Activated CD8-positive, alpha-beta memory T cell treated with anti-CD3 and anti-CD28 coated beads, Interleukin-2, amount 10 ng/mL, durations not matched to agents 7 days and 5 days (primary cell): ENCODE measurements at regions not wholly inside any gene's neighbourhood (a gene's known extent, or its start where the extent isn't known, plus 50 kb on each side); places are given as distances from the start of the nearest gene placed in this dataset.

Experiments
- ATAC-seq: fragments of 150-1000 bp; cut with Tn5 transposase; one replicate; pipeline ENCODE4 v1.10.0; 2021; ENCODE audit warnings: moderate library complexity
- CTCF ChIA-PET: fragments of 350-600 bp; sonication (Branson Sonifier 250); formaldehyde crosslinking; loops from one replicate; lab custom pipeline; 2021; ENCODE audit warnings: antibody characterized with exemption; lab: Charles Lee
- DNase-seq: peaks from one replicate; pipeline ENCODE4 v3.0.0-alpha.2; 2020
- H3K27ac Mint-ChIP-seq: one replicate; pipeline ENCODE4 v1.8.0; 2021; ENCODE audit warnings: mild to moderate bottlenecking, mixed read lengths
- H3K27me3 Mint-ChIP-seq: one replicate; pipeline ENCODE4 v1.8.0; 2021; ENCODE audit warnings: mixed read lengths
- H3K36me3 Mint-ChIP-seq: one replicate; pipeline ENCODE4 v1.8.0; 2021; ENCODE audit warnings: mild to moderate bottlenecking, mixed read lengths
- H3K4me1 Mint-ChIP-seq: one replicate; pipeline ENCODE4 v1.8.0; 2021; ENCODE audit warnings: mixed read lengths
- H3K4me3 Mint-ChIP-seq: one replicate; pipeline ENCODE4 v1.8.0; 2021; ENCODE audit warnings: mild to moderate bottlenecking, moderate library complexity, mixed read lengths
- H3K9me3 Mint-ChIP-seq: one replicate; pipeline ENCODE4 v1.8.0; 2022; ENCODE audit warnings: low read depth, mixed read lengths

DNA sequence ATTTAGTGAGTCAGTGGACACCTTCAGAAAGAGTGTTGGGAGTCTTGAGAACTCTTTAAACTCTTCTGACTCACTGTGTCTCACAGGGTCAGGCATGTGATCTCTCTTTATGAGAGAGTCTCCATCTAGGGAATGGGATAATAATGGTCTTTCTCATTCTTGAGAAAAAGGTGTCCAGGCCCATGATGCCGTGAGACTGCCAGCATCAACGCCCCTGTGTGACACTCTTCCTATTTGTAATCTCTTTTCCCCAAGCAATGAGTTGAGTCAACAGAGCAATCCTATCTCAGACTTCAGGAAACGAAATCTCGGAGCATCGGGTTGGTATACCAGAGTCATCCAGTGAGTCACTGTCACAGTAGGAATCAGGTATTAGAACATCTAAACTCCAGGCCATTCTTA is 82.3 kb upstream of the BMP2 start:
- no peaks in the 10 kb centered on the region for H3K27me3 Mint-ChIP-seq
- DNase-seq (no peak), ATAC-seq (no peak)
- H3K4me3 Mint-ChIP-seq, result no peak overlapping the region
- H3K9me3 Mint-ChIP-seq, result no peaks in the 10 kb centered on the region
- H3K27ac Mint-ChIP-seq, result no peak overlapping the region
- no peaks in the 10 kb centered on the region for H3K36me3 Mint-ChIP-seq
- CTCF ChIA-PET, result no interaction called here
- no peaks in the 10 kb centered on the region for H3K4me1 Mint-ChIP-seq

DNA sequence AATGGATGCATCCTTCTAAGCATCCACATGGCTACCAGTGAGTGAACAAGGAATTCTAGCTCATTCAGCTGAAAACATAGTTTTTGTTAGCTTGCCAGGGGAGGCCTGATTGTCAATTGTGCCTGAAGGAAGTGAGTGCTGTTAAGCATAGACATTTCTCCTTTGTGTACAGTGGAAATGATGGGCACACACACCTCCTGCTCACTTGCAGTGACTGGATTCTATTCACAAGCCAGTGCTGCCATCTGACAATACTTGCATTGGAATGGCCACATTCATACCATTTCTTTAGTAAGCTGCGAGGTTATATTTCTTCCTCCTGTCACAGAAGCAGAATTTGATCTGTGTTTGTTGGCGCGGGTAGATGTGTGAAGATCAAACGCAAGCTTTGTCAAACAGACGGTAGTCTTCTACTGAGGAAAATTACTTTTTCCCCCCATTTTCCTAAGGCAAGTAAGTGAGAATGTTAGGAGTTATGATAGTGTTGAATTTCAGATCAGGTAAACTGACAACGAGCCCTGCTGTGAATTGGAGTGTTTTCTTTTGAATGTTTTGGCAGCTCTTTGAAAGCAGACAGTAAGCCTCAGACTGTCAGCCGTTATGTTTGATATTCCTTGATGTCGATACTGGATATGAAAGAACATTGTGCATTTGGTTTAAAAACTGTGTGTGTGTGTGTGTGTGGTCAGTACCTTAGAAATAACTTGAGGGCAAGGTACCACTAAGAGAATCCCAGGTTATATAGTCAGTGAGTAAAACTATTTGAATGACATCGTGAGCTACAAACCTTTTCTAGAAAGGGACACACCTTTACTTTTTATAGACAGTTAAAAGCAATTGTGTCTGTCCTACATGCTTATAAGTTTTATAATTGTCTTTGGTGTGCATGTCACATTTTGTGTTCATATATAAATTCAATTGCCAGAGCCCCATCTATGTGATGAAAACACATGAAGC is 84.2 kb upstream of the BMP2 start:
- CTCF ChIA-PET, result no interaction called here
- Mint-ChIP-seq H3K9me3 (no peaks in the 10 kb centered on the region), H3K27me3 (no peaks in the 10 kb centered on the region), H3K4me1 (no peaks in the 10 kb centered on the region), H3K4me3 (no peak overlapping the region), H3K27ac (no peak overlapping the region), H3K36me3 (no peaks in the 10 kb centered on the region)
- DNase-seq, result no peak
- ATAC-seq, result no peak

DNA sequence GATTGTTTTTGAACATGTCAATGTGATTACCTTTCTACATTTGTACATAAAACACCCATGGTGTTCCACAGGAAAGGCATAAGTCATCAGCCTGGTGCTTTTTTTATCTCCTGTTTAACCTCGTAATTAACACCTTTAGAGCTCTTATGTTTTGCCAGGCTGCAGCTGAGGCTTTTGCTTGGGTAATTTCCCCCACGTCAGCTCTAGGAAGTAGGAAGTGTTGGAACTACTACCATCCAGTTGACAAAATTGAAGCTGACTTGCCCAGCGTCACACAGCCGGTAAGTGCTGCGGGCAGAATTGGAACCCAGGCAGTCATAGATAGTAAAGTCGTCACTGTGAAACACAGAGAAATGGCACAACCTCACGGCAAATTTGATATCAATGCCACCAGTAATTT is 86.6 kb upstream of the BMP2 start:
- Mint-ChIP-seq H3K27me3 (no peaks in the 10 kb centered on the region), H3K9me3 (no peaks in the 10 kb centered on the region), H3K4me3 (no peak overlapping the region), H3K27ac (no peak overlapping the region), H3K4me1 (no peaks in the 10 kb centered on the region), H3K36me3 (no peaks in the 10 kb centered on the region)
- CTCF ChIA-PET, result no interaction called here
- ATAC-seq, result no peak
- no peak for DNase-seq

DNA sequence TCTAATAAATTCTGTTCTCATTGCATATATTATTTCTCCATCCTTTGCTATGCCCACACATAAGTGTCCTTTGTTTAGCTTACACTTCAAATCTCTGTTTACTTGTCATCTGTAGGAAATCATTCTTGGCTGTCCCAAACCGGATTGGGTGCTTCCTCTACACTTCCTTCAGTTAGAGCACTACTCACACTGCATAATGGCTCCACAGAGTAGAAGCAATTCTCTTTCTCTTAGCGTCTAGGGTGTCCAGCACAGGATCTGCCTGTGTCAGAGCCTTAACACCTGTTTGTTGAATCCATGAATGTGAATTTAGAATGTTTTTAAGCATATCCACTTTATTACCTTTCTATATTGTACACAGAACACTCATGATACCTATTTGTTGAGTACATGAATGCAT is 87.0 kb upstream of the BMP2 start:
- Mint-ChIP-seq H3K27ac (no peak overlapping the region), H3K27me3 (no peaks in the 10 kb centered on the region), H3K9me3 (peaks cover 3% of the 10 kb centered on the region), H3K36me3 (no peaks in the 10 kb centered on the region), H3K4me3 (no peak overlapping the region), H3K4me1 (no peaks in the 10 kb centered on the region)
- DNase-seq (no peak), ATAC-seq (no peak)
- CTCF ChIA-PET, result no interaction called here

DNA sequence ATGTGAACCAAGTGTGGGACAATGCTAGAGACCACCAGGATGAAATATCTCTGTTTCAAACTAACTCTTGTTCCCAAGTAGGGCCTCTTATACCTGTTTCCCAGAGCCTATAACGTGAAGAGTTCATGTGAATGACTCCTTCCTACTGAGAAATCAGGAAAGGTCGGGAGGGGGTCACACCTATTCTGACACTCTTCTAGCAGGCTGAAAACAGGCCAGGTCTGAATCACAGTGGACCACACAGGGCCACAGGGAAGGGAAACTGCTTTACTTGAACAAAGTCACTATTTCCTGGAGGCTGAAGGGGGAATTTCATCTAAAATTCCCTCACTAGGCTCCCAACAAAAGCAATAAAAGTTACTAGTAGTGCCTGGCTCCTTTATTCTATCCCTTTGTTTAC is 88.4 kb upstream of the BMP2 start:
- Mint-ChIP-seq H3K27me3 (no peaks in the 10 kb centered on the region), H3K9me3 (peaks cover 3% of the 10 kb centered on the region), H3K4me3 (no peak overlapping the region), H3K4me1 (no peaks in the 10 kb centered on the region), H3K27ac (no peak overlapping the region), H3K36me3 (no peaks in the 10 kb centered on the region)
- no peak for DNase-seq
- no peak for ATAC-seq
- CTCF ChIA-PET, result no interaction called here

DNA sequence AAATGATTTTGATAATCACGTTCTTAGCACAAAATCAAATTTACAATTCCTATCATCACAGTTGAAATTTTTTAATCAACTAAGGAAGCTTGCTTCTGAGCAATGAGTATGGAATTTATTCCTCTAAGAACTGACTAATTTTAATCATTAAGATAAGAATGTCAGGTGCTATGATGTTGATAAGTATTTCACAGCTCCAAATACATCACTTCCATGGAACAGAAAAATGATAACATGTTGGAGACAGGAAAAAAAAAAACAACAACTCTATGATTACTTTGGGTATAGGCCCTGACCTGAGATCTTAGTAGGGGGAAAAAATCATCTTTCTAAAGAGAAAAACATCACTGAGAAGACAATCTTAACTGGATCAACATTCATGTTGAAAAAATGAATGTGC is 89.4 kb upstream of the BMP2 start:
- CTCF ChIA-PET, result no interaction called here
- H3K4me3 Mint-ChIP-seq, result no peak overlapping the region
- no peak overlapping the region for H3K27ac Mint-ChIP-seq
- H3K4me1 Mint-ChIP-seq, result no peaks in the 10 kb centered on the region
- DNase-seq (no peak), ATAC-seq (no peak)
- H3K27me3 Mint-ChIP-seq, result no peaks in the 10 kb centered on the region
- H3K36me3 Mint-ChIP-seq, result no peaks in the 10 kb centered on the region
- H3K9me3 Mint-ChIP-seq, result peaks cover 5% of the 10 kb centered on the region

DNA sequence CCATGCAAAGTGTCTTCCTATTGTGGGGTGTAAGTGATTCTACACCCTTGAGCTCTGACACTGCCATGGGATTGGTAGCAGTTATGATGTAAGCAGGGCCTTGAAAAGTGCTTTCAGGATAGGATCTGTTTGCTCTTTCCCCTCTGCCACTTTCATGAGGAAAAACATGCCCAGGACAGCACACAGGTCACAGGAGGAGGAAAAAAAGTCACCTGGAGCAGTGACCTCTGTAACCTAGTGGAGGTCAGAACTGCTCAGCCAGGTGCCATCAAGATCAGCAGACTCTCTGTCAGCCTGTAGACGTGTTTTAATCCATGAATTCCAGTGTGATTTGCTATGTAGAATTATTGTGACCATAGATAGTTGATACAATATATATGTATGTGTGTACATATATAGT is 92.7 kb upstream of the BMP2 start:
- DNase-seq (no peak), ATAC-seq (no peak)
- H3K4me3 Mint-ChIP-seq, result no peak overlapping the region
- no peaks in the 10 kb centered on the region for H3K27me3 Mint-ChIP-seq
- peaks cover 6% of the 10 kb centered on the region for H3K9me3 Mint-ChIP-seq
- H3K36me3 Mint-ChIP-seq, result no peaks in the 10 kb centered on the region
- CTCF ChIA-PET, result no interaction called here
- H3K27ac Mint-ChIP-seq, result no peak overlapping the region
- H3K4me1 Mint-ChIP-seq, result no peaks in the 10 kb centered on the region

DNA sequence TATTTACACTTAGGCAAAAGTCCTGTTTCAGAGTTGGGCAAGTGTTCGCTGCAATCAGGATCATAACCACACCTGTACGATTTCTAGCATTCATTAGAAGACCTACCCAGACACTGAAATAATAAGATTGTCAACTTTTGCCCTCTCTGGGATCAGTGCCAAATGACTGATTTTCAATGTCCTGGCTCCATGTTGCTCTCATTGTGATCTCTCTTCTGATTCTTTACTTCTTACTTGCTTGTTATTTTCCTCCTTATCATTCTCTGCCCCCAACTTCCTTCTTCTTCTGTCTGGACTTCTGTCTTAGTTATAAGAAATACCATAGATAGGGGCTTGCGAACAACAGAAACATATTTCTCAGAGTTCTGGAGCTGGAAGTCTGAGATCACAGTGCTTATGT is 94.4 kb upstream of the BMP2 start:
- CTCF ChIA-PET, result no interaction called here
- H3K4me1 Mint-ChIP-seq, result no peaks in the 10 kb centered on the region
- H3K27ac Mint-ChIP-seq, result no peak overlapping the region
- H3K36me3 Mint-ChIP-seq, result no peaks in the 10 kb centered on the region
- ATAC-seq (no peak), DNase-seq (no peak)
- H3K4me3 Mint-ChIP-seq, result no peak overlapping the region
- no peaks in the 10 kb centered on the region for H3K27me3 Mint-ChIP-seq
- H3K9me3 Mint-ChIP-seq, result peaks cover 6% of the 10 kb centered on the region

DNA sequence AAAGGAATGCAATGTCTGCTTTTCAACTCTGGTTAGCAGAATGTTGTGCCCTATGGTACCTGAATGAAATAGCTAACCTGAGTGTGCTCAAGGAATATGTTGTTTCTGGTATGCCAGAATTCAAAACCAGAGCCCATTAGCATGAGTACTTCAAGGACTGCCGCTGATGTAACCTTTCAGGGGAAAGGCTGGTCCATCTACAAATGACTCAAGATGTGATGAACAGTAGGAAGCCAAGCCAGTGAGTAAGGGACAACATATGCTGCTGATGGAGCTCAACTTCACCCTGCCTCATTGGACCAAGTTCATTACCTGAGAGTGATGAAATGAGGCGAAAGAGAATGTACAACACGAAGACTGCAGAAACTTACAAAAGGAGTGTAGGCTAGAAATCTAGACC is 95.7 kb upstream of the BMP2 start:
- H3K9me3 Mint-ChIP-seq, result peaks cover 6% of the 10 kb centered on the region
- ATAC-seq (no peak), DNase-seq (no peak)
- no peak overlapping the region for H3K4me3 Mint-ChIP-seq
- no peaks in the 10 kb centered on the region for H3K4me1 Mint-ChIP-seq
- H3K27me3 Mint-ChIP-seq, result no peaks in the 10 kb centered on the region
- no peaks in the 10 kb centered on the region for H3K36me3 Mint-ChIP-seq
- no peak overlapping the region for H3K27ac Mint-ChIP-seq
- CTCF ChIA-PET, result no interaction called here

DNA sequence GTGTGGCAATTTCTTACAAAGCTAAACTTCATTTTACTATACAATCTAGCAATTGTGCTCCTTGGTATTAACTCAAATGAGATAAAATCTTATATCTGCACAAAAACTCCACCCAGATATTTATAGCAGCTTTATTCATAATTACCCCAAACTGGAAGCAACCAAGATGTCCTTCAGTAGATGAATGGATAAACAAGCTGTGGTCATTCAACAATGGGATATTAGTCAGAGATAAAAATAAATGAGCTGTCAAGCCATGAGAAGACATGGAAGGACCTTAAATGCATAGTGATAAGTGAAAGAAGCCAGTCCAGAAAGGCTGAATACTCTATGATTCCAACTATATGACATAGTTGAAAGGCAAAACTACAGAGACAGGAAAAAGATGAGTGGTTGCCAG is 98.9 kb upstream of the BMP2 start:
- no peaks in the 10 kb centered on the region for H3K36me3 Mint-ChIP-seq
- no peak overlapping the region for H3K27ac Mint-ChIP-seq
- H3K4me1 Mint-ChIP-seq, result no peaks in the 10 kb centered on the region
- ATAC-seq, result no peak
- no peak for DNase-seq
- CTCF ChIA-PET, result no interaction called here
- no peak overlapping the region for H3K4me3 Mint-ChIP-seq
- no peaks in the 10 kb centered on the region for H3K27me3 Mint-ChIP-seq
- H3K9me3 Mint-ChIP-seq, result peaks cover 4% of the 10 kb centered on the region

DNA sequence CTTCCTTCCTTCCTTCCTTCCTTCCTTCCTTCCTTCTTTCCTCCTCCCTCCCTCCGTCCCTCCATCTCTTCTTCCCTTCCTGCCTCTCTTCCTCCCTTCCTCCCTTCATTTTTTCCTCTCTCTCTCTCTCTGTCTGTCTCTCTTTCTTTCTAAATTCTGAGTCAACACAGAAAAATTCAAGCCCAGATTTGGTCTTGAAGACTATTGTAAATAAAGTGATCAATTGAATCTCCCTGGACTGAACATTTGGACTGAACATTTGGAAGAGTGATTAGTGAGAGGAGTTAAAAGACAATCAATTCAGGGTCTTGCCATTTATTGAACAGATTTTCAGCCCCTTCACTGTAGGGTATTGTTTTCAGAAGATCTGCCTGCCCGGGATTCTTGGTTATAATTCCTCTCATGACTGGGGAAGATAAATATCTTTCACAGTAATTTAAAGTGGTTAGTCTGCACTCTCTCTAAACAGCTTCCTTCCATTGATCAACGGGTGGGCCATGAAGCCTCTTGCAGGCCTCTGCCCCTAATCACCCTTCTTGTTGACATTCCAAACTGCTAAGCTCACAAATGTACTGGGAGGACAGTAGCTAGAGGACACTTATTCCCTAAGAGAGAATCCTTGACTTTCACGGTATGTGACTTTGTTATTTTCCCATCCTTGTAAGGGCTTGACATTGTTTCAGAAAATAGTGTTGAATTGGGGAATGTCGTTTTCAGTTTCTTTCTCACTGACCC is 101.7 kb upstream of the BMP2 start:
- H3K36me3 Mint-ChIP-seq, result no peaks in the 10 kb centered on the region
- H3K4me1 Mint-ChIP-seq, result no peaks in the 10 kb centered on the region
- peaks cover 2% of the 10 kb centered on the region for H3K9me3 Mint-ChIP-seq
- H3K27me3 Mint-ChIP-seq, result no peaks in the 10 kb centered on the region
- H3K4me3 Mint-ChIP-seq, result no peak overlapping the region
- ATAC-seq (no peak), DNase-seq (no peak)
- CTCF ChIA-PET, result no interaction called here
- no peak overlapping the region for H3K27ac Mint-ChIP-seq

DNA sequence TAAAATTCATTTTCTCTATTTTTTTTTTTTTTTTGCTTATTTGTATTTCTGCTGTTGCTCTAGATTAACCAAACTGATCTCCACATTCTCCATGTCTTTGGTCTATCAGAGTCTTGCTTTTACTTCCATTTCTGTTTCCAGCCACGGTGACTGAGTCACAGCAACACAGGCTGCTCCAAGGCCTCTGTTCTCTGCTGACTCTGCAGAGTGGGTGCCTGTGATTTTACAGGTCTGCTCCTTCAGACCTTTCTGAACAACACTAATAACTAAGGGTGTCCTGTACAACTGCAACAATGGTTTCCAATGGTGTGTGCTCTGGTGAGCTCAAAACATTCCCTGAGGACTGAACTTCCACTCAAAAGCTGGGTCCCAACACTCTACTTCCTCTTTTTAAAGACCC is 102.3 kb upstream of the BMP2 start:
- Mint-ChIP-seq H3K27ac (no peak overlapping the region), H3K4me3 (no peak overlapping the region), H3K4me1 (no peaks in the 10 kb centered on the region), H3K36me3 (no peaks in the 10 kb centered on the region), H3K27me3 (no peaks in the 10 kb centered on the region), H3K9me3 (peaks cover 2% of the 10 kb centered on the region)
- CTCF ChIA-PET, result no interaction called here
- DNase-seq (no peak), ATAC-seq (no peak)

DNA sequence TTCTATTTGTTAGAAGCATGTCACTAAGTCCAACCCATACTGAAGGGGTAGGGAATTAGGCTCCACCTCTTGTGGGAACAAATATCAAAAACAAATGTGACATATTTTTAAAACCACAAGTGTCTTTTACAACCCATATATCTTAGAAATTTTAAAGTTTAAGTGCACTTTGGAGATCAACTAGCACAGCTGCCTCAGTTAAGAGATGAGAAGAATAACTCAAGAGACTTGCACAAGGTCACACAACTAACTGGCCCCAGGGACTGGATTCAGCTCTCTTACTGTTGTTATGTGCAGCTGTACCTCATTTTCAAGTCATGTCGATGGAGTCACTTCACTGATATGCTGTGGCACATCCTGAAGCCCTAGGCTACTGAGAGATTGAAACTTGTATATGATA is 102.9 kb upstream of the BMP2 start:
- H3K4me3 Mint-ChIP-seq, result no peak overlapping the region
- H3K27ac Mint-ChIP-seq, result no peak overlapping the region
- H3K27me3 Mint-ChIP-seq, result no peaks in the 10 kb centered on the region
- DNase-seq (no peak), ATAC-seq (no peak)
- H3K36me3 Mint-ChIP-seq, result no peaks in the 10 kb centered on the region
- H3K4me1 Mint-ChIP-seq, result no peaks in the 10 kb centered on the region
- peaks cover 2% of the 10 kb centered on the region for H3K9me3 Mint-ChIP-seq
- CTCF ChIA-PET, result no interaction called here

DNA sequence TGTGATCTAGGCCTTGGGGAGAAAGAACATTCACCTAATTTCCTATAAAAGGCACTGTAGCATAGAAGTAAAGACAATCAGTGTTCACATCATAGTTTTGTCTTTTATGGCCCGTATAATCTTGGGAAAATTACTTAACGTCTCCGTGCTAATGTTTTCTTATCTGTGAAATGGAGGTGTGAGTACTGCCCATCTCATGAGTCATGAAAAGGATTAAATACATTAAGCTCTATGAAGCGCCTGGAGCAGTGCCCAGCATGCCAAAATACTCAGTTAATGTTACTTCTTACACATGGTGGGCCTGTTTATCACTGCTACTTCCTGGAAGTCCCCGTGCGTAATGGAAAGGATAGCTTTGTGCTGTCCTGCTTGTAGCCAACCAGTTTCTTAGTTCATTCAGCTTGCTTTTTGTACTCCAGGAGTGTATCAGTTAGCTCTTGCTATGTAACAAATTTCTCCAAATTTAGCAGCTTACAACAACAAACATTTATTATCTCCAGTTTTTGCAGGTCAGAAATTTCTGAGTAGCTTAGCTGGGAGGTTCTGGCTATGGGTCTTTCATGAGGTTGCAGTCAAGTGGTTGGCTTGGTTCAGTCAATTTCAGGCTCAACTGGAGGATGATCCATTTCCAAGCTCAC is 103.6 kb upstream of the BMP2 start:
- Mint-ChIP-seq H3K4me1 (no peaks in the 10 kb centered on the region), H3K9me3 (peaks cover 2% of the 10 kb centered on the region), H3K36me3 (no peaks in the 10 kb centered on the region), H3K27me3 (no peaks in the 10 kb centered on the region), H3K27ac (no peak overlapping the region), H3K4me3 (no peak overlapping the region)
- no peak for DNase-seq
- ATAC-seq, result no peak
- CTCF ChIA-PET, result no interaction called here
